GM23248 (cell line): ENCODE measurements at regions not wholly inside any gene's neighbourhood (a gene's known extent, or its start where the extent isn't known, plus 50 kb on each side); places are given as distances from the start of the nearest gene placed in this dataset.

Experiments
- DNase-seq: peaks from one replicate; pipeline ENCODE4 v3.0.0-alpha.2; 2015
- H2AFZ ChIP-seq: fragments of 200-600 bp; sonication (generic); 2 replicates; pipeline ENCODE4 v1.6.1; 2016; ENCODE audit warnings: antibody characterized with exemption
- H3F3A ChIP-seq: fragments of 200-600 bp; sonication (generic); 2 replicates; pipeline ENCODE4 v1.6.1; 2016; ENCODE audit warnings: mild to moderate bottlenecking, antibody characterized with exemption, mixed run types; ENCODE audit not compliant: insufficient read depth
- H3K27ac ChIP-seq: fragments of 200-600 bp; sonication (generic); 2 replicates; pipeline ENCODE4 v1.5.1; 2016; ENCODE audit warnings: mild to moderate bottlenecking
- H3K27me3 ChIP-seq: fragments of 200-600 bp; sonication (generic); replicated peaks from 2 replicates; pipeline ENCODE4 v1.6.1; 2016; ENCODE audit warnings: mild to moderate bottlenecking; ENCODE audit not compliant: insufficient read depth
- H3K36me3 ChIP-seq: fragments of 200-600 bp; sonication (generic); 2 replicates; pipeline ENCODE4 v1.6.1; 2016; ENCODE audit warnings: low read depth, mild to moderate bottlenecking
- H3K4me1 ChIP-seq: fragments of 200-600 bp; sonication (generic); 2 replicates; pipeline ENCODE4 v1.6.1; 2016; ENCODE audit warnings: mild to moderate bottlenecking; ENCODE audit not compliant: insufficient read depth
- H3K4me2 ChIP-seq: fragments of 200-600 bp; sonication (generic); one replicate; pipeline ENCODE4 v1.6.1; 2016; ENCODE audit warnings: mild to moderate bottlenecking; ENCODE audit not compliant: unreplicated experiment
- H3K4me3 ChIP-seq: fragments of 200-600 bp; sonication (generic); 2 replicates; pipeline ENCODE4 v1.5.1; 2016; ENCODE audit warnings: mild to moderate bottlenecking
- H3K79me2 ChIP-seq: fragments of 200-600 bp; sonication (generic); 2 replicates; pipeline ENCODE4 v1.6.1; 2016; ENCODE audit warnings: mild to moderate bottlenecking; ENCODE audit not compliant: insufficient read depth
- H3K9ac ChIP-seq: fragments of 200-600 bp; sonication (generic); 2 replicates; pipeline ENCODE4 v1.6.1; 2016; ENCODE audit warnings: mild to moderate bottlenecking
- H3K9me2 ChIP-seq: fragments of 200-600 bp; sonication (generic); 2 replicates; pipeline ENCODE4 v1.6.1; 2016; ENCODE audit warnings: mixed run types, mild to moderate bottlenecking, moderate library complexity; ENCODE audit not compliant: insufficient read depth
- H3K9me3 ChIP-seq: fragments of 200-600 bp; sonication (generic); one replicate; pipeline ENCODE4 v1.6.1; 2017; ENCODE audit warnings: low read depth
- H4K20me1 ChIP-seq: fragments of 200-600 bp; sonication (generic); 2 replicates; pipeline ENCODE4 v1.6.0; 2016; ENCODE audit not compliant: insufficient read depth
- EZH2 ChIP-seq: fragments of 200-600 bp; sonication (generic); IDR thresholded peaks from 2 replicates; pipeline ENCODE4 v1.6.1; 2018; ENCODE audit warnings: antibody characterized with exemption, mild to moderate bottlenecking; ENCODE audit not compliant: insufficient read depth, poor library complexity, severe bottlenecking
- EZH2phosphoT487 ChIP-seq: fragments of 200-600 bp; sonication (generic); IDR thresholded peaks from 2 replicates; pipeline ENCODE4 v1.6.1; 2018; ENCODE audit warnings: antibody characterized with exemption, moderate library complexity, mild to moderate bottlenecking, low read depth; ENCODE audit not compliant: insufficient read depth
- WGBS, 2 experiments: methylation state at CpG; one replicate each; pipeline ENCODE4 v1.1.6; 2015 to 2017; ENCODE audit warnings: low lambda C conversion rate in 2 of 2, low coverage in 1 of 2; ENCODE audit errors: missing lambda C conversion rate in 2 of 2; 5-methylcytosine and 5-hydroxymethylcytosine counted together
- in situ Hi-C: fragments of 300-500 bp; cut with MboI; formaldehyde crosslinking; loops from 2 replicates; pipeline ENCODE4 v1.15.0; 2020

GRCh38 chr5:7244208-7244607 is 151.7 kb upstream of the ADCY2 start:
- Histone ChIP-seq H3K36me3 (no peaks in the 10 kb centered on the region), H3K4me1 (no peaks in the 10 kb centered on the region), H3K27me3 (no peaks in the 10 kb centered on the region), H3K4me3 (no peak overlapping the region), H3K9me2 (no peaks in the 10 kb centered on the region), H3K9ac (no peak overlapping the region), H3K79me2 (no peaks in the 10 kb centered on the region), H3K27ac (no peak overlapping the region), H4K20me1 (no peaks in the 10 kb centered on the region), H3K4me2 (no peak overlapping the region), H3K9me3 (no peaks in the 10 kb centered on the region), H3F3A (no peaks in the 10 kb centered on the region), H2AFZ (no peak overlapping the region)
- TF ChIP-seq EZH2 (no peak), EZH2phosphoT487 (no peak)
- DNase-seq, result no peak
- WGBS, 2 experiments, result 48 to 61% methylated on average over 3 of the region's 3 CpGs
- in situ Hi-C loops, result no loop called here

DNA sequence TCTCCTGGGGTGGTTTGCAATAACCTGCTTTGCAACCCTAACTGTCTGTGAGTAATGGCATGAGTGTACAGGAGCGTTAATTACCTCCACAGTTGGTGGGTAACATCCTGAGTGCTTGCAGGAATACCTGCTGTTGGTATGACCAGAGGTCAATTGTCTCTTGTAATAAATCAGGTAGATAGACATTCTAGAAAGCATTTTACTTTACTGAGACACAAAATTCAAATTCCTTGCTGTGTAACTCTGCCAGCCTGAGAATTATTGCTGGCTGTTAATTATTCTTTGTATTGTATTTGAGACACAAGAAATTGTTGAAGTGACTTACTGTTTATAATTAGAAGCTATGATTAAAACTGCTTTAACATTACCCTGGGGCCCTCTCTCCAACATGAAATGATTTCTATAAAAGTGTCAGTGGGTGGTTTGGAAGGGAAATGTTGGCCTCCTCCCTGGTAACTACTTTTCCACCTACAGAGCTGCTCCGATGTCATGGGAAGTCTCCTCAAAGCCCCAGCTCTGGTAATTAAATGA is 150.8 kb upstream of the ADCY2 start:
- no peak overlapping the region for H3K27ac ChIP-seq
- H3K9ac ChIP-seq, result no peak overlapping the region
- H3K36me3 ChIP-seq, result no peaks in the 10 kb centered on the region
- H3K4me2 ChIP-seq, result no peak overlapping the region
- no peaks in the 10 kb centered on the region for H3K4me1 ChIP-seq
- in situ Hi-C loops, result no loop called here
- H3K79me2 ChIP-seq, result no peaks in the 10 kb centered on the region
- no peaks in the 10 kb centered on the region for H3K9me3 ChIP-seq
- H4K20me1 ChIP-seq, result no peaks in the 10 kb centered on the region
- 51 to 56% methylated on average over 2 of the region's 2 CpGs for WGBS, 2 experiments
- H3K27me3 ChIP-seq, result no peaks in the 10 kb centered on the region
- no peak for DNase-seq
- H3K4me3 ChIP-seq, result no peak overlapping the region
- no peak overlapping the region for H2AFZ ChIP-seq
- TF ChIP-seq EZH2, result no peak
- no peak for TF ChIP-seq EZH2phosphoT487
- no peaks in the 10 kb centered on the region for H3K9me2 ChIP-seq
- no peaks in the 10 kb centered on the region for H3F3A ChIP-seq

- H3K27ac ChIP-seq, result no peak overlapping the region
- no peaks in the 10 kb centered on the region for H4K20me1 ChIP-seq
- no peaks in the 10 kb centered on the region for H3K9me2 ChIP-seq
- DNase-seq, result no peak
- in situ Hi-C loops, result no loop called here
- WGBS, 2 experiments, result 58 to 73% methylated on average over 1 of the region's 1 CpG
- H3F3A ChIP-seq, result no peaks in the 10 kb centered on the region
- no peak overlapping the region for H3K4me2 ChIP-seq
- H3K4me1 ChIP-seq, result no peaks in the 10 kb centered on the region
- no peak overlapping the region for H2AFZ ChIP-seq
- no peaks in the 10 kb centered on the region for H3K9me3 ChIP-seq
- H3K9ac ChIP-seq, result no peak overlapping the region
- no peaks in the 10 kb centered on the region for H3K27me3 ChIP-seq
- TF ChIP-seq EZH2phosphoT487 (no peak), EZH2 (no peak)
- H3K4me3 ChIP-seq, result no peak overlapping the region
- H3K36me3 ChIP-seq, result no peaks in the 10 kb centered on the region
- no peaks in the 10 kb centered on the region for H3K79me2 ChIP-seq
Observed at GRCh38 chr5:7246287-7246686, 149.7 kb upstream of the ADCY2 start.

DNA sequence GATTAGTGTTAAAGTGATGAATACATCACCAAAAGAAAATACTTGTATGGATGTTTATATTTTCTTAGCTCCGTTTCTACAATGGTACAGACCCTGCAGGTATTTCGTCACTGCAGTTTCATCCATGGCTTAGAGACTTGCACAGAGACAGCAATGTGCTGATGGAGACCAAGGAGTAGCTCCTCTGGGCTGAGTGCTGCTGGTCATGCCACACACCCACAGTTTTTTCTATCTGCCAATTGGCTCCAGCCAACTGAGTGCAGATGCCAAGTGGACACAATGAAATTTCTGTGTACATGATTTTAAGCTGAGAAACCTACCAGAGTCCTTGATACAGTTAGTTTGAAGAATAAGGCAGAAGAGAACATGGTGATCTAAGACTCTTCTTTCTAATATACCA is 145.9 kb upstream of the ADCY2 start:
- Histone ChIP-seq H3K4me3 (no peak overlapping the region), H3K4me2 (no peak overlapping the region), H4K20me1 (no peaks in the 10 kb centered on the region), H2AFZ (no peak overlapping the region), H3K9me2 (no peaks in the 10 kb centered on the region), H3K79me2 (no peaks in the 10 kb centered on the region), H3K4me1 (no peaks in the 10 kb centered on the region), H3K27ac (no peak overlapping the region), H3F3A (no peaks in the 10 kb centered on the region), H3K27me3 (no peaks in the 10 kb centered on the region), H3K36me3 (no peaks in the 10 kb centered on the region), H3K9ac (no peak overlapping the region), H3K9me3 (no peaks in the 10 kb centered on the region)
- WGBS, 2 experiments, result 41 to 43% methylated on average over 2 of the region's 2 CpGs
- no peak for TF ChIP-seq EZH2
- no peak for TF ChIP-seq EZH2phosphoT487
- DNase-seq, result no peak
- in situ Hi-C loops, result loop anchor here (10.0 to 25.0 kb wide), 2 partner anchors 137 to 495 kb away; partner anchors contain the start of gene ADCY2

DNA sequence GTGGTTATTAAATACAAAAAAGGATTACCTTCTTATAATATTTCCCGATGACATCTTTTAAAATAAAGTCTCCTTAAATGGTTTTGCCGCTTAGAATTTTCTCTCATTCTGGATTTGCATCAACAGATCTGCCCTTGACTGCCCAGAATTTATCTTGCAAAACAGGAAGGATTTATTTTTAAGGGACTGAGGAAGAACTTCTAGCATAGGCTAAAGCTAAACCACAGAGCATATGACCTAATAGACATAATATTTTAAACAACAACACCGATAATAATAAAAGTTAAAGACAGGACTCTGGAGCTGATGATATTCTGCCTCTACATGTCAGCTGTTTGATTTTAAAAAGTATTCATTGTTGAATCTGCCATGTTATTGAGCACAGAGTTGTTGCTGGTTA is 145.3 kb upstream of the ADCY2 start:
- Histone ChIP-seq H3K4me2 (no peak overlapping the region), H4K20me1 (no peaks in the 10 kb centered on the region), H2AFZ (no peak overlapping the region), H3K27me3 (no peaks in the 10 kb centered on the region), H3K79me2 (no peaks in the 10 kb centered on the region), H3K4me1 (no peaks in the 10 kb centered on the region), H3K9me2 (no peaks in the 10 kb centered on the region), H3K9me3 (no peaks in the 10 kb centered on the region), H3K27ac (no peak overlapping the region), H3K36me3 (no peaks in the 10 kb centered on the region), H3K9ac (no peak overlapping the region), H3K4me3 (no peak overlapping the region), H3F3A (no peaks in the 10 kb centered on the region)
- 32 to 41% methylated on average over 3 of the region's 3 CpGs for WGBS, 2 experiments
- in situ Hi-C loops, result loop anchor here (10.0 to 25.0 kb wide), 2 partner anchors 137 to 494 kb away; partner anchors contain the start of gene ADCY2
- no peak for DNase-seq
- no peak for TF ChIP-seq EZH2phosphoT487
- no peak for TF ChIP-seq EZH2
